HepG2 (cell line): ENCODE measurements at regions not wholly inside any gene's neighbourhood (a gene's known extent, or its start where the extent isn't known, plus 50 kb on each side); places are given as distances from the start of the nearest gene placed in this dataset.

Source experiments
- ATAC-seq: fragments of 200-7000 bp; cut with Tn5 transposase; 3 replicates; pipeline ENCODE4 v1.9.1; 2020; ENCODE audit warnings: mild to moderate bottlenecking, moderate library complexity
- BruUV-seq: library from RNA; stranded (reverse); fragments of 400-500 nt; replicated peaks from 2 replicates; lab custom pipeline; 2021; lab: Mats Ljungman, UMichigan
- CTCF ChIA-PET: fragments of 300-600 bp; formaldehyde crosslinking; extraction: SDS; loops from one replicate; lab custom pipeline; 2021; ENCODE audit warnings: low total read pairs, inconsistent platforms, low intra/inter-chr PET ratio; lab: Yijun Ruan, JAX
- POLR2A ChIA-PET: fragments of 350-600 bp; sonication (Branson Sonifier 250); formaldehyde crosslinking; loops from one replicate; lab custom pipeline; 2020; ENCODE audit warnings: antibody characterized with exemption, inconsistent platforms; lab: Yijun Ruan, JAX
- DNase-seq: peaks from one replicate; pipeline ENCODE4 v3.0.0-alpha.2; 2015; ENCODE audit warnings: low spot score
- FAIRE-seq: peaks from 3 replicates; lab custom pipeline; 2011; peaks lifted over from hg19 to GRCh38; lab: Jason Lieb, UNC
- H2AFZ ChIP-seq: one replicate; pipeline ENCODE4 v1.6.1; 2011; ENCODE audit warnings: low read length, inconsistent platforms
- H3K27ac ChIP-seq: fragments of 300-600 bp; 3 replicates; pipeline ENCODE4 v1.8.0; 2011; ENCODE audit warnings: mixed run types, mild to moderate bottlenecking, mixed read lengths, low read length, inconsistent platforms; ENCODE audit not compliant: insufficient read depth; ENCODE audit errors: extremely low read length
- H3K27me3 ChIP-seq, 2 experiments: fragments of 200-600 bp in 1 of 2; 2 replicates in 1 of 2; 3 replicates in 1 of 2; pipeline versions ENCODE4 v1.6.0 to v1.8.0; 2011; ENCODE audit warnings: low read length in 2 of 2, mild to moderate bottlenecking in 2 of 2, moderate library complexity in 2 of 2, inconsistent platforms in 1 of 2; ENCODE audit not compliant: insufficient read depth in 2 of 2, control insufficient read depth in 1 of 2
- H3K36me3 ChIP-seq, 2 experiments: fragments of 200-600 bp in 1 of 2; replicated peaks in 1 of 2; 2 replicates in 1 of 2; 3 replicates in 1 of 2; pipeline versions ENCODE4 v1.5.1 to v1.8.0; 2011; ENCODE audit warnings: low read length in 2 of 2, inconsistent platforms in 1 of 2; ENCODE audit not compliant: insufficient read depth in 2 of 2, control insufficient read depth in 1 of 2
- H3K4me1 ChIP-seq: 2 replicates; pipeline ENCODE4 v1.5.1; 2012; ENCODE audit warnings: low read length, inconsistent platforms; ENCODE audit not compliant: insufficient read depth
- H3K4me2 ChIP-seq: 2 replicates; pipeline ENCODE4 v1.6.0; 2011; ENCODE audit warnings: low read depth, low read length, inconsistent platforms
- H3K4me3 ChIP-seq, 3 experiments: fragments of 200-600 bp in 1 of 3; sonication (generic), shearing (Covaris generic) in 1 of 3; replicated peaks in 1 of 3; 2 replicates each; pipeline ENCODE4 v1.5.1; 2011 to 2016; ENCODE audit warnings: low read length in 3 of 3, inconsistent platforms in 2 of 3, low read depth in 2 of 3, mild to moderate bottlenecking in 2 of 3, control low read depth in 1 of 3, mixed read lengths in 1 of 3; ENCODE audit not compliant: insufficient read depth in 1 of 3
- H3K79me2 ChIP-seq: one replicate; pipeline ENCODE4 v1.6.1; 2011; ENCODE audit warnings: low read length, inconsistent platforms; ENCODE audit not compliant: insufficient read depth
- H3K9ac ChIP-seq: 2 replicates; pipeline ENCODE4 v1.6.0; 2011; ENCODE audit warnings: mild to moderate bottlenecking, low read depth, low read length, inconsistent platforms; ENCODE audit not compliant: insufficient read depth
- H3K9me3 ChIP-seq: 2 replicates; pipeline ENCODE4 v1.5.1; 2012; ENCODE audit warnings: mild to moderate bottlenecking, low read length
- H4K20me1 ChIP-seq: 2 replicates; pipeline ENCODE4 v1.6.0; 2011; ENCODE audit warnings: inconsistent platforms, mild to moderate bottlenecking, low read length, moderate library complexity; ENCODE audit not compliant: insufficient read depth
- ARHGAP35 ChIP-seq: sonication (generic); formaldehyde crosslinking; IDR thresholded peaks from 2 replicates; pipeline ENCODE4 v1.9.0; 2022; ENCODE audit warnings: mild to moderate bottlenecking, inconsistent platforms, moderate library complexity, missing genetic modification reagents, borderline replicate concordance
- ARNT ChIP-seq: fragments of 450-650 bp; IDR thresholded peaks from 2 replicates; pipeline ENCODE4 v1.6.1; 2017
- FOXA1 ChIP-seq, 2 experiments: fragments of 450-650 bp in 1 of 2; sonication (generic) in 1 of 2; formaldehyde crosslinking in 1 of 2; IDR thresholded peaks; 2 replicates each; pipeline versions ENCODE4 v1.4.0 to v1.6.1; 2016 to 2020; ENCODE audit warnings: missing genetic modification reagents in 1 of 2
- KMT2A ChIP-seq: sonication (generic); formaldehyde crosslinking; IDR thresholded peaks from 2 replicates; pipeline ENCODE4 v1.4.0; 2020; ENCODE audit warnings: missing genetic modification reagents
- RBM39 ChIP-seq: fragments of 200-400 bp; formaldehyde crosslinking; IDR thresholded peaks from one replicate; pipeline ENCODE4 v1.6.1; 2018; ENCODE audit warnings: antibody characterized with exemption, mild to moderate bottlenecking, low read depth, low read length; ENCODE audit not compliant: poor library complexity, severe bottlenecking
- SMARCE1 ChIP-seq: fragments of 450-650 bp; IDR thresholded peaks from 2 replicates; pipeline ENCODE4 v1.6.1; 2017; ENCODE audit warnings: borderline replicate concordance
- SOX5 ChIP-seq: IDR thresholded peaks from 2 replicates; pipeline ENCODE4 v1.6.1; 2016; ENCODE audit warnings: borderline replicate concordance
- SRSF9 ChIP-seq: fragments of 200-400 bp; formaldehyde crosslinking; IDR thresholded peaks from 2 replicates; pipeline ENCODE4 v1.6.1; 2018; ENCODE audit warnings: borderline replicate concordance, mild to moderate bottlenecking, low read depth, low read length; ENCODE audit not compliant: insufficient read depth, poor library complexity, severe bottlenecking
- TRIM24 ChIP-seq: sonication (generic); formaldehyde crosslinking; IDR thresholded peaks from 2 replicates; pipeline ENCODE4 v1.8.0; 2022; ENCODE audit warnings: mild to moderate bottlenecking, missing genetic modification reagents
- ZFY ChIP-seq: sonication (generic); formaldehyde crosslinking; IDR thresholded peaks from 2 replicates; pipeline ENCODE4 v1.4.0; 2020; ENCODE audit warnings: missing genetic modification reagents
- ZNF205 ChIP-seq: IDR thresholded peaks from 2 replicates; pipeline ENCODE4 v1.6.1; 2018; ENCODE audit warnings: missing biosample characterization, missing genetic modification reagents
- ZNF670 ChIP-seq: sonication (generic); formaldehyde crosslinking; IDR thresholded peaks from 2 replicates; pipeline ENCODE4 v1.8.0; 2022; ENCODE audit warnings: mild to moderate bottlenecking, missing genetic modification reagents, borderline replicate concordance
- WGBS: methylation state at CpG from one replicate; pipeline ENCODE4 v1.1.6; 2017; ENCODE audit warnings: low lambda C conversion rate; 5-methylcytosine and 5-hydroxymethylcytosine counted together
- in situ Hi-C: cut with HindIII; loops from 2 replicates; pipeline ENCODE4 v1.10.0; 2017; ENCODE audit warnings: low pct_unique_long_range_greater_than_20kb; ENCODE audit not compliant: extremely low pct_ligation_motif_present
- intact Hi-C: fragments of 100-400 bp; cut with micrococcal nuclease; formaldehyde crosslinking; loops from one replicate; pipeline ENCODE4 v1.10.0; 2022; ENCODE audit not compliant: unreplicated experiment
- TF ChIP-seq, protein P1 (sequence below): sonication (generic); formaldehyde crosslinking; IDR thresholded peaks from 2 replicates; pipeline ENCODE4 v1.5.0; 2020; ENCODE audit warnings: mild to moderate bottlenecking, missing genetic modification reagents, borderline replicate concordance
- TF ChIP-seq, protein P2 (sequence below): IDR thresholded peaks from 2 replicates; pipeline ENCODE4 v1.6.1; 2016
- TF ChIP-seq, protein P3 (sequence below): sonication (generic); formaldehyde crosslinking; IDR thresholded peaks from 2 replicates; pipeline ENCODE4 v1.8.0; 2023; ENCODE audit warnings: mild to moderate bottlenecking, missing genetic modification reagents

DNA sequence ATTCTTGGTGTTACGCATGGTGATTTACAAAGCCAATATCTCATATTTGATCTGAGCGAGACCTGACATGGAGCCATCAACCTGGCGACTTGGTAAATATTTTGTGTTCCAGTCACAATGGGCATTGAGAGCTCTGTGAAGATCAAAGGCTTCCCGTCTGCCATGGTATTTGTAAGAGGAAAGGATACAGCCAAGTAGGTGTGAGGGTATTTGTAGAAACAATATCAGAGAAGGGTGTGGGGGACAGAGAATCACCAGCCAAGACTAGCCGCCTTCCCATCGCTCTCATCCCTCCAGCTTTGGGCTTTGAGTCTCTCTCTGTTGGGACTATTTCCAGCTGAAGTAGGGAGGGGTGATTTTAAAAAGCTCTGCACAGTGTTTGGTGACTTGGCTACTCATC, 173.4 kb upstream of the BDNF start (continued):
- TF ChIP-seq, protein P1, sequence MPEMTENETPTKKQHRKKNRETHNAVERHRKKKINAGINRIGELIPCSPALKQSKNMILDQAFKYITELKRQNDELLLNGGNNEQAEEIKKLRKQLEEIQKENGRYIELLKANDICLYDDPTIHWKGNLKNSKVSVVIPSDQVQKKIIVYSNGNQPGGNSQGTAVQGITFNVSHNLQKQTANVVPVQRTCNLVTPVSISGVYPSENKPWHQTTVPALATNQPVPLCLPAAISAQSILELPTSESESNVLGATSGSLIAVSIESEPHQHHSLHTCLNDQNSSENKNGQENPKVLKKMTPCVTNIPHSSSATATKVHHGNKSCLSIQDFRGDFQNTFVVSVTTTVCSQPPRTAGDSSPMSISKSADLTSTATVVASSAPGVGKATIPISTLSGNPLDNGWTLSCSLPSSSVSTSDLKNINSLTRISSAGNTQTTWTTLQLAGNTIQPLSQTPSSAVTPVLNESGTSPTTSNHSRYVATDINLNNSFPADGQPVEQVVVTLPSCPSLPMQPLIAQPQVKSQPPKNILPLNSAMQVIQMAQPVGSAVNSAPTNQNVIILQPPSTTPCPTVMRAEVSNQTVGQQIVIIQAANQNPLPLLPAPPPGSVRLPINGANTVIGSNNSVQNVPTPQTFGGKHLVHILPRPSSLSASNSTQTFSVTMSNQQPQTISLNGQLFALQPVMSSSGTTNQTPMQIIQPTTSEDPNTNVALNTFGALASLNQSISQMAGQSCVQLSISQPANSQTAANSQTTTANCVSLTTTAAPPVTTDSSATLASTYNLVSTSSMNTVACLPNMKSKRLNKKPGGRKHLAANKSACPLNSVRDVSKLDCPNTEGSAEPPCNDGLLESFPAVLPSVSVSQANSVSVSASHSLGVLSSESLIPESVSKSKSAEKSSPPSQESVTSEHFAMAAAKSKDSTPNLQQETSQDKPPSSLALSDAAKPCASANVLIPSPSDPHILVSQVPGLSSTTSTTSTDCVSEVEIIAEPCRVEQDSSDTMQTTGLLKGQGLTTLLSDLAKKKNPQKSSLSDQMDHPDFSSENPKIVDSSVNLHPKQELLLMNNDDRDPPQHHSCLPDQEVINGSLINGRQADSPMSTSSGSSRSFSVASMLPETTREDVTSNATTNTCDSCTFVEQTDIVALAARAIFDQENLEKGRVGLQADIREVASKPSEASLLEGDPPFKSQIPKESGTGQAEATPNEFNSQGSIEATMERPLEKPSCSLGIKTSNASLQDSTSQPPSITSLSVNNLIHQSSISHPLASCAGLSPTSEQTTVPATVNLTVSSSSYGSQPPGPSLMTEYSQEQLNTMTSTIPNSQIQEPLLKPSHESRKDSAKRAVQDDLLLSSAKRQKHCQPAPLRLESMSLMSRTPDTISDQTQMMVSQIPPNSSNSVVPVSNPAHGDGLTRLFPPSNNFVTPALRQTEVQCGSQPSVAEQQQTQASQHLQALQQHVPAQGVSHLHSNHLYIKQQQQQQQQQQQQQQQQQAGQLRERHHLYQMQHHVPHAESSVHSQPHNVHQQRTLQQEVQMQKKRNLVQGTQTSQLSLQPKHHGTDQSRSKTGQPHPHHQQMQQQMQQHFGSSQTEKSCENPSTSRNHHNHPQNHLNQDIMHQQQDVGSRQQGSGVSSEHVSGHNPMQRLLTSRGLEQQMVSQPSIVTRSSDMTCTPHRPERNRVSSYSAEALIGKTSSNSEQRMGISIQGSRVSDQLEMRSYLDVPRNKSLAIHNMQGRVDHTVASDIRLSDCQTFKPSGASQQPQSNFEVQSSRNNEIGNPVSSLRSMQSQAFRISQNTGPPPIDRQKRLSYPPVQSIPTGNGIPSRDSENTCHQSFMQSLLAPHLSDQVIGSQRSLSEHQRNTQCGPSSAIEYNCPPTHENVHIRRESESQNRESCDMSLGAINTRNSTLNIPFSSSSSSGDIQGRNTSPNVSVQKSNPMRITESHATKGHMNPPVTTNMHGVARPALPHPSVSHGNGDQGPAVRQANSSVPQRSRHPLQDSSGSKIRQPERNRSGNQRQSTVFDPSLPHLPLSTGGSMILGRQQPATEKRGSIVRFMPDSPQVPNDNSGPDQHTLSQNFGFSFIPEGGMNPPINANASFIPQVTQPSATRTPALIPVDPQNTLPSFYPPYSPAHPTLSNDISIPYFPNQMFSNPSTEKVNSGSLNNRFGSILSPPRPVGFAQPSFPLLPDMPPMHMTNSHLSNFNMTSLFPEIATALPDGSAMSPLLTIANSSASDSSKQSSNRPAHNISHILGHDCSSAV (CRISPR knock-in tag): no peak
- TF ChIP-seq SOX5: peak; percentile 70; the same call in 1 of the 2 replicates

DNA sequence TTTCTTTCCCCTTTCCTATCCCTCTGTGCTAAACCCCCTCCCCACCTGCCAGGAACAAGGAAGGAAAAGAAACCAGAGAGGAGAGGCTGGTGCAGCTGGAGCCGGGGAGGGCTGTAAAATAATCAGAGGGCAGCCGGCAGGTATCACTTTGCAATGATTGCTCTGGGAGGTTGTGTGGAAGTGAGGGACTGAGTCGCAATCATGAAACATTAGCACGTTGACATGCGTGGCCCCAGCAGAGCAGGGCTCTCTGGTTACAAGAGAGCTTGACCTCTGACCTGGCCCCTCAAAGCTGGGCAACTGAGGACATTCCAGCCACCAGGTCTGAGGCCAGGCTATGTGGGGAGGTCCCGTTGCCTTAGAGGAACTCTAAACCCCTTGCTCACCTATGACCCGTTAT, 170.8 kb upstream of the BDNF start:
- Histone ChIP-seq H3K9me3 (no peaks in the 10 kb centered on the region), H3K4me3 (no peak overlapping the region), H4K20me1 (no peaks in the 10 kb centered on the region), H3K27me3 (no peaks in the 10 kb centered on the region), H3K36me3 (no peaks in the 10 kb centered on the region), H3K27ac (no peak overlapping the region), H2AFZ (no peak overlapping the region), H3K9ac (no peak overlapping the region), H3K79me2 (no peaks in the 10 kb centered on the region), H3K4me1 (no peaks in the 10 kb centered on the region), H3K4me2 (no peak overlapping the region)
- in situ Hi-C loops (no loop called here), intact Hi-C loops (no loop called here)
- ChIA-PET POLR2A (no interaction called here), CTCF (no interaction called here)
- FAIRE-seq (no peak), DNase-seq (no peak), ATAC-seq (no peak)
- BruUV-seq: no TSS peak
- 0% methylated on average over 4 of the region's 7 CpGs for WGBS
- TF ChIP-seq, protein P2, sequence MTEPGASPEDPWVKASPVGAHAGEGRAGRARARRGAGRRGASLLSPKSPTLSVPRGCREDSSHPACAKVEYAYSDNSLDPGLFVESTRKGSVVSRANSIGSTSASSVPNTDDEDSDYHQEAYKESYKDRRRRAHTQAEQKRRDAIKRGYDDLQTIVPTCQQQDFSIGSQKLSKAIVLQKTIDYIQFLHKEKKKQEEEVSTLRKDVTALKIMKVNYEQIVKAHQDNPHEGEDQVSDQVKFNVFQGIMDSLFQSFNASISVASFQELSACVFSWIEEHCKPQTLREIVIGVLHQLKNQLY: no peak
- no peak for TF ChIP-seq ZNF670 (CRISPR knock-in tag)
- no peak for TF ChIP-seq ARHGAP35 (CRISPR knock-in tag)
- TF ChIP-seq TRIM24 (CRISPR knock-in tag): no peak
- no peak for TF ChIP-seq FOXA1 (IDR thresholded peaks at IDR 0.05)
- TF ChIP-seq FOXA1 (CRISPR knock-in tag; IDR thresholded peaks at IDR 0.05): no peak
- TF ChIP-seq ZNF205 (CRISPR knock-in tag): no peak
- no peak for TF ChIP-seq SMARCE1
- no peak for TF ChIP-seq ZFY (CRISPR knock-in tag)
- no peak for TF ChIP-seq RBM39
- no peak for TF ChIP-seq KMT2A (CRISPR knock-in tag)
- TF ChIP-seq, protein P3, sequence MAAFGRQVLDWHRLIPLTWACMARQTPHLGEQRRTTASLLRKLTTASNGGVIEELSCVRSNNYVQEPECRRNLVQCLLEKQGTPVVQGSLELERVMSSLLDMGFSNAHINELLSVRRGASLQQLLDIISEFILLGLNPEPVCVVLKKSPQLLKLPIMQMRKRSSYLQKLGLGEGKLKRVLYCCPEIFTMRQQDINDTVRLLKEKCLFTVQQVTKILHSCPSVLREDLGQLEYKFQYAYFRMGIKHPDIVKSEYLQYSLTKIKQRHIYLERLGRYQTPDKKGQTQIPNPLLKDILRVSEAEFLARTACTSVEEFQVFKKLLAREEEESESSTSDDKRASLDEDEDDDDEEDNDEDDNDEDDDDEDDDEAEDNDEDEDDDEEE (CRISPR knock-in tag): no peak
- no peak for TF ChIP-seq SRSF9
- TF ChIP-seq ARNT: no peak
